Skin of body (tissue), 1 donor: ENCODE measurements at regions not wholly inside any gene's neighbourhood (a gene's known extent, or its start where the extent isn't known, plus 50 kb on each side); places are given as distances from the start of the nearest gene placed in this dataset.
"Not testable (repeated sequence)": the region's sequence is repeated elsewhere in the genome, so short reads cannot be mapped to it uniquely, and the experiment has no call there.

Source experiments
- DNase-seq: peaks from one replicate; lab custom pipeline; 2025; lab: John Stamatoyannopoulos, UW

DNA sequence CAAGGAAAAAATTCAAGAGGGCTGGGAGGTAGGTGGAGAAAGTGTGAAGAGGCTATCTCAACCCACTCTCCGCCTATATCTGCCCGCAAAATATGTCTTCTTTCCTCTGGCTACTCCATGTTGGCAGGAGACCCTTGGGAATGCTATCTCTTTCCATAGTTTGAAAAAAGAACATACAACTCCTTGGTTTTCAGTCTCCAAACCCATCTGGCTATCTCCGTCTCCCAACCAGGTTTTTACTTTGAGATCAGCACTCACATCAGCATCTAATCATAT lies 109.9 kb upstream of the IFNE start:
- DNase-seq = no peak

DNA sequence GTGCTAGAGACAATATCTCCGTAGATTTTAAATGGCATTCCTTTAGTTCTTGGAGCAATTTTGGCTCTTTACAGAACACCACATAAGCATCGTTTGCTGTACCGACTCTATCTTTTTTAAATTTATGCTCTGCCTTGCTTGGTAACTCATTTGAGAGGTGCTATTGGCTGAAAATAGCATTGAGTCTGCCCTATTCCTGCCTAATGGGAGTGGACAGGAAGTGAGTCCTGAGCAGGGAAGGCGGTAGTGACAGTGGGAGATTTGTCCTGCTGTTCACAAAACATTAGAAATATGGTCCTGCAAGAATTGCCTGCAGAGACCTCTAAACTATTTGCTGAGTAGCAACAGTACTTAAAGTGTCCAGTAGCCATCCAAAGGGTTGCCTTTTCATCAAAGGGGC lies 115.2 kb upstream of the IFNE start:
- DNase-seq = no peak

DNA sequence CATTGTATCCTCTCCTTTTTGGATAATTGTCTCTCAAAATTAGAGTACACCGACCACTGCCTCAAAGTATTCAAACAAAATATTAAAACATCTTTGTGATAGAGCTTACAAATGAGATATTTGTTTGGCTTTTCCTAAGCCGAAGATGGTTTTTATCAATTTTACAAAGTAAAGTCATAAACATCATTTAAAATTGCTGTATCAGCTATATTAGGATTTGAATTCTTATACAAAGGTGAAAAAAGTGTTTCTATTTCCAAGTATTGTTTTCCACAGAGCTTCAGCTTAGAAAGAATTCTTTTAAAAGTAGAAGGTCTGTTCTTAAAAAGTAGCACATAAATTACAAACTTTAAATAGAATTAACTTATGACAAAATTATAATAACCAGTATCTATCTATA lies 116.6 kb upstream of the IFNE start:
- no peak for DNase-seq

- no peak for DNase-seq
Measured at GRCh38 chr9:21605489-21605931, 123.4 kb upstream of the IFNE start.

DNA sequence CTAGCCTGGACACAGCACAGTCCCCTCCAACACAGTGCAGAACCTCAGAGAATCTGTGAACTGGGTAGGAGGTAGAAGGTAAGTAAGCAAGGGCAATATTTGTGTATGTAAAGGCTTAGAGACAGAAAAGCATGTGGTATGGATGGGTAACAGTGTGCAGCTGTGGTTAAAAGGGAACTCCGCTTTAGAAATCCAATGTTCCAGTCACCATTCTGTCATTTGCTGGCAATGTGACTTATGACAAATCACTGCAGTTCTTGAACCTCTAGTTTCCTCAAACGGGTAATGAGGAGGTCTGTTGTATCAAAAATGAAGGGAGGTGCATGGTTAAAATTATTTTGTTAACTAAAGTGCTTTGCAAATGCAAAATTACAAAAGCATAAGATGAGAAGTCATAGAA lies 125.5 kb upstream of the IFNE start:
- DNase-seq = no peak

GRCh38 chr9:21608200-21608599 lies 126.1 kb upstream of the IFNE start:
- DNase-seq = no peak

DNA sequence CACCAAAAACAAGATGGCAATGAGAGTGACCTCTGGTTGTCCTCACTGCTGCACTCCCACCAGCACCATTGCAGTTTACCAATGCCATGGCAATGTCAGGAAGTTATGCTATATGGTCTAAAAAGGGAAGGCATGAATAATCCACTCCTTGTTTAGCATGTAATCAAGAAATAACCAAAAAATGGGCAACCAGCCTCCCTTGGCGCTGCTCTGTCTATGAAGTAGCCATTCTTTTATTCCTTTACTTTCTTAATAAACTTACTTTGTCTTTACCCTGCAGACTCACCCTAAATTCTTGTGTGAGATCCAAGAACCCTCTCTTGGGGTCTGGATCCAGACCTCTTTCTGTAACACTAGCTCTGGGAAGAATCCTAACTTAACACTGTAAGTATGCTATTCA lies 127.4 kb upstream of the IFNE start:
- DNase-seq = no peak

DNA sequence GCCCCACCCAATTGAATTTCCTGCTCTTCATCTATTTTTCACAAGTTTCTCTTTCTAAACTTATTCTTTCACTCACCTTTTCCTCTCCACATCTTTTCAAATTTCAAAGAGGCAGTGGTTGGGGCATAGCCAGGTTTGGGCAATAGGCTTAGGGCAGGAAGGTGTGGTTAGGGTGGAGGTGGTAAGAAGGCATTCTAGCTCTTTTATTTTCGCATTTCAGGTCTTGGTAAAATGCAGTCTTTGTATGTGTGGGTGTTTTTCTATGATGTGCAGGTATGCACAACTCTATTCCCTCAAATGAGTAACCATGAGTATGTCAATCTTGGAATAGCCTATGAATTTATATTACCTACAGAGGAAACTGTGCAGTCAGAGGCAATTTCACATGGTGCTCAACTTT lies 129.8 kb upstream of the IFNE start:
- DNase-seq = no peak

GRCh38 chr9:21615018-21615417 lies 132.9 kb upstream of the IFNE start:
- DNase-seq = no peak

DNA sequence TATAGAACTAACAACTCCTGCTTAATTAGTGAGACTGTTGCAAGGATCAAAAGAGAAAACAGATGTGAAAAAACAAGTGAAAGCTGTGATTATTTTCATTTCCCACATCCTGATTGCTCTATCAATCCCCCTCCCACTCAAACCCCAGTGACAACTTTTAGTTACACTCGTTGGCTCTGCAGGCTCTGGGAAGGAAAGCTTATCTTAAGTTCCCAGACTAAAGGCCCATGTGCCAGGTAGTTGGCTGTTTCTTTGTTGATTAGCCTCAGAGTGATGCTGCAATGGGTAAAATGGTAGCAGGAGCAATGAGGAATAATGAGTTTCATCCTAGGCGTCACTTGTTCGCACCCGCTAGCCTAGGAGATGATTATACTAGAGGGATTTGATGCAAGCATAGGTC lies 133.3 kb upstream of the IFNE start:
- no peak for DNase-seq

GRCh38 chr9:21616082-21616778 lies 134.1 kb upstream of the IFNE start:
- DNase-seq = no peak

- no peak for DNase-seq
Measured at GRCh38 chr9:21624675-21625644, 142.8 kb upstream of the IFNE start.

- DNase-seq = no peak
Measured at GRCh38 chr9:21626493-21626892, 144.4 kb upstream of the IFNE start.

- DNase-seq = not testable (repeated sequence)
Measured at GRCh38 chr9:21628954-21629353, 146.8 kb upstream of the IFNE start.

- no peak for DNase-seq
Measured at GRCh38 chr9:21634951-21635350, 152.8 kb upstream of the IFNE start.

DNA sequence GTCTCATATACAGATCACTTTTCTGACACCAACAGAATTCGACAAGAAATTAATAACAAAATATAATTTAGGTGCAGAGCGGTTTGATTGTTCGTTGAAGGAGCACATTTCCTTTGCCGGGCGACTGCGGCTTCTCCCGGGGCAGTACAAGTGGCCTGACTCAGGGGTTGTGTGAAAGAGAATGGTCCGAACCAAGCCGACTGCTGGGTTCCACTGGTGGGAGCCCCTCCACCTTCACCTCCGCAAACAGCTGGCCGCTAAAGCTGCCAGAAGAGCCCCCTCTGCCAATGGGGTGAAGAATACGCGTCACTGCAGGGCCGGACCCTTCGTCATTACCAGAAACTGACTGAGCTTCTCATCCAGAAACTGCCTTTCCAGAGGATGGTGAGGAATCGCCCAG lies 156.0 kb upstream of the IFNE start:
- DNase-seq = no peak

DNA sequence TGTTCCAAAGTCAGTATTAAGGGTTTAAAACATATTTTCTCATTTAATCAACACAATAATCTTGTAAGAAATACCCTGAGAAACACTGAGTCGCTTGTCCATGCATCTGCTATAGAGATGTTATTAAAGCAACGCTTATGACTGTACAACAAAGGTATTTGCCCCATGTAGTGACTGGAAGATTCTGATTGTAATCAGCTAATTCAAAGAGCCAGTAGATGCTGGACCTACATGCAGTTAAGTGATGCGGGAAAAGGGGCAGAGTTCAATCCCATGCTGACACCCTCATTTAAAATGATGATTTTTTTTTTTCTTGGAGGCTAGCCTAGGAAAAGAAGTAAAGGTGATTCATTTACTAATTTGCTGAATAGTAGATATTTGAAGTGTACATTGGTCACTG lies 149.3 kb upstream of the MTAP start:
- DNase-seq = no peak

GRCh38 chr9:21653589-21653988 lies 148.8 kb upstream of the MTAP start:
- no peak for DNase-seq

DNA sequence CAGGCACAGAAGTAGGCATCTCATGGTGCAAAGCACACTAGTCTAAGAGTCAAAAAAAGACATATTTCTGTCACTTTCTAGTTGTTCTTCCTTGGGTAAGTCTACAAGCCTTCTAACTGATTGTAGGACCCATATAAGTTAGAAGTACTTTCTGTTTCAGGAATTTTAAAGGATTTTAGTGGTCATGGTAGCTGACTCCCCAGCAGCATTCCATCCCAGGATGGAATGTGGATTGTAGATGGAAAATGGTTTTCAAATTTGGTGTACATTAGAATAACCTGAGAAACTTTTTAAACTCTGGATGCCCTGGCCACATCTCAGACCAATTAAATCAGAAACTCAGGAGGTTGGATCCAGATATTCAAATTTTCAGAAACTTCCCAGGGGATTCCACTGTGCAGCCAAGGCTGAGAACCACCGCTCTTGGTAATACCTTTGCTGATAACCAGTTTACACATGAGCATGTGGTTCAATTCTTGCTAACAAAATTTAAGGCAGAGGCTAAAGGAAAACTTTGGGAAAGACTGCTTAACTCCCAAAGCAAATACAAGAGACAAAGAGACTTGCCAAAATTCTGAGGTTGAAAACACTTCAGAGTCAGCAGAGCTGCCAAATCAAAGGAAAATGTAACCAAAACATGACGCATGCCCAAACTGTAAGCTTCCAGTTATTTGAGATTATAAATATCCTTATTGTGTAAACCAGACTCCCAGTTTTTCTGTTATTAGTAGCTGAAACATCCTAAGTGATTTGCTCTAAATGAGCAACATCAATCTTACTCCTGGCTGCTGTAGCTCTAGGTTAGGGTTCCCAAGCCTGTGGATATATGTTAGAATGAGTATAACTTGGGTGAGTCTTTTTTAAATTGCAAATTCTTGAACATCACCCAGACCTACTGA lies 145.4 kb upstream of the MTAP start:
- peak; percentile 8 for DNase-seq

DNA sequence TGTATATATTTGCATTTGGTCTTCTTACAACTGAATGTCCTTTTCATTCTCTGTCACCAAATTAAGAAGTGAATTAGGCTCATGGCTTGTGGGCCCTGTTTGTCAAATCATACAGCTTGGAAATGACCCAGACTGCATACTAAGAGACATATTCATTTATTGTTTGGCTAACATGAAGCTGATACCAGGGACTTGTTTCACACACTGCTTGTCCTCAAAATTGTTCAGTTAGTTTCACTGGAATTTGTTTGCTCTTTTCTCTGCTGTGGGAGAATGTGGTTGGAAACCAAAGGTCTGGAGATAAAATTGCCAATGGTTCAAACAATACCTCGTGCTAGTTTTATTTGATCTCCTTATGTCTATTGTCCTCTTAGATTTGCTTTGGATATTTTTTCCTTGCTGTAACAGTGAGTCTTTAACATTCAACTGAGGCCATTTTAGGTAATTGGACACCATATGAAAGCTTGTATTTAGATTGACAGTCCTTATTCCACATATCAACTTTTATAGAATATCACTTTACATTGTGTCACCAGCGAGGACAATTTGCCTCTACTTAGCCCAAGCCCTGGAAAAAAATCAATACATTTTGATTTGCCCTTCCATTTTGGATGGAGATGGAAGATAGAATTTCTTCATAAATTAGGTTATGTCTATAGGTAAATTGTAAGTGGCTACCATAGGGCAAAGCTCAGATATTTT lies 144.3 kb upstream of the MTAP start:
- no peak for DNase-seq

- DNase-seq = peak; percentile 38
Measured at GRCh38 chr9:21660976-21661375, 141.5 kb upstream of the MTAP start.
